ENCODE measurements at regions not wholly inside any gene's neighbourhood (a gene's known extent, or its start where the extent isn't known, plus 50 kb on each side); places are given as distances from the start of the nearest gene placed in this dataset.
A peak's percentile ranks its signal among the peaks of the same experiment; 100 is the strongest.

GRCh38 chr15:95664450-95664849 is 666.0 kb upstream of the NR2F2 start:
- Histone ChIP-seq H3K4me3 (no peak overlapping the region), H3K27me3 (no peaks in the 10 kb centered on the region), H3K36me3 (no peaks in the 10 kb centered on the region), H3K27ac (no peak overlapping the region), H3K4me1 (no peaks in the 10 kb centered on the region), H3K9me3 (replicated peaks) (no peaks in the 10 kb centered on the region)
- DNase-seq = no peak

GRCh38 chr15:95669146-95669922 is 661.2 kb upstream of the NR2F2 start:
- H3K27ac ChIP-seq = no peak overlapping the region
- no peaks in the 10 kb centered on the region for H3K36me3 ChIP-seq
- H3K4me1 ChIP-seq = no peaks in the 10 kb centered on the region
- no peak overlapping the region for H3K4me3 ChIP-seq
- no peaks in the 10 kb centered on the region for H3K9me3 ChIP-seq (replicated peaks)
- H3K27me3 ChIP-seq = no peaks in the 10 kb centered on the region
- peak in 1 of 2 experiments; percentile 19 for DNase-seq

GRCh38 chr15:95674031-95674430 is 656.5 kb upstream of the NR2F2 start:
- Histone ChIP-seq H3K36me3 (no peaks in the 10 kb centered on the region), H3K27me3 (no peaks in the 10 kb centered on the region), H3K4me1 (no peaks in the 10 kb centered on the region), H3K9me3 (replicated peaks) (no peaks in the 10 kb centered on the region), H3K27ac (no peak overlapping the region), H3K4me3 (no peak overlapping the region)
- DNase-seq = no peak

- Histone ChIP-seq H3K36me3 (no peaks in the 10 kb centered on the region), H3K27ac (no peak overlapping the region), H3K27me3 (no peaks in the 10 kb centered on the region), H3K4me3 (no peak overlapping the region), H3K9me3 (replicated peaks) (no peaks in the 10 kb centered on the region), H3K4me1 (no peaks in the 10 kb centered on the region)
- DNase-seq = no peak
Measured at GRCh38 chr15:95676500-95676899, 654.0 kb upstream of the NR2F2 start.

GRCh38 chr15:95679847-95680582 is 650.5 kb upstream of the NR2F2 start:
- no peak overlapping the region for H3K4me3 ChIP-seq
- H3K27ac ChIP-seq = no peak overlapping the region
- no peaks in the 10 kb centered on the region for H3K4me1 ChIP-seq
- H3K36me3 ChIP-seq = no peaks in the 10 kb centered on the region
- H3K27me3 ChIP-seq = no peaks in the 10 kb centered on the region
- no peaks in the 10 kb centered on the region for H3K9me3 ChIP-seq (replicated peaks)
- DNase-seq = no peak

GRCh38 chr15:95680728-95681127 is 649.8 kb upstream of the NR2F2 start:
- DNase-seq = peak in 1 of 2 experiments; percentile 8
- no peak overlapping the region for H3K27ac ChIP-seq
- no peaks in the 10 kb centered on the region for H3K27me3 ChIP-seq

GRCh38 chr15:95681836-95682544 is 648.5 kb upstream of the NR2F2 start:
- Histone ChIP-seq H3K27ac (no peak overlapping the region), H3K4me1 (no peaks in the 10 kb centered on the region), H3K4me3 (no peak overlapping the region), H3K9me3 (replicated peaks) (no peaks in the 10 kb centered on the region), H3K36me3 (no peaks in the 10 kb centered on the region), H3K27me3 (no peaks in the 10 kb centered on the region)
- no peak for DNase-seq

More at GRCh38 chr15:95680728-95681127, 649.8 kb upstream of the NR2F2 start:
- Histone ChIP-seq H3K9me3 (replicated peaks) (no peaks in the 10 kb centered on the region), H3K4me3 (no peak overlapping the region), H3K36me3 (no peaks in the 10 kb centered on the region), H3K4me1 (no peaks in the 10 kb centered on the region)

GRCh38 chr15:95684126-95684525 is 646.4 kb upstream of the NR2F2 start:
- H3K4me3 ChIP-seq = no peak overlapping the region
- H3K36me3 ChIP-seq = no peaks in the 10 kb centered on the region
- DNase-seq = no peak
- H3K9me3 ChIP-seq (replicated peaks) = no peaks in the 10 kb centered on the region
- H3K27me3 ChIP-seq = no peaks in the 10 kb centered on the region
- H3K4me1 ChIP-seq = no peaks in the 10 kb centered on the region
- no peak overlapping the region for H3K27ac ChIP-seq

- no peaks in the 10 kb centered on the region for H3K9me3 ChIP-seq (replicated peaks)
- H3K4me3 ChIP-seq = no peak overlapping the region
- DNase-seq = no peak
- no peaks in the 10 kb centered on the region for H3K4me1 ChIP-seq
- no peaks in the 10 kb centered on the region for H3K27me3 ChIP-seq
- no peak overlapping the region for H3K27ac ChIP-seq
- no peaks in the 10 kb centered on the region for H3K36me3 ChIP-seq
Measured at GRCh38 chr15:95684693-95685115, 645.8 kb upstream of the NR2F2 start.

- Histone ChIP-seq H3K36me3 (no peaks in the 10 kb centered on the region), H3K27ac (no peak overlapping the region), H3K4me1 (no peaks in the 10 kb centered on the region), H3K9me3 (replicated peaks) (no peaks in the 10 kb centered on the region), H3K27me3 (no peaks in the 10 kb centered on the region), H3K4me3 (no peak overlapping the region)
- no peak for DNase-seq
Measured at GRCh38 chr15:95687061-95687460, 643.4 kb upstream of the NR2F2 start.

GRCh38 chr15:95687686-95688085 is 642.8 kb upstream of the NR2F2 start:
- Histone ChIP-seq H3K9me3 (replicated peaks) (no peaks in the 10 kb centered on the region), H3K36me3 (no peaks in the 10 kb centered on the region), H3K4me1 (no peaks in the 10 kb centered on the region), H3K27ac (no peak overlapping the region), H3K27me3 (no peaks in the 10 kb centered on the region), H3K4me3 (no peak overlapping the region)
- DNase-seq = no peak

- H3K27me3 ChIP-seq = no peaks in the 10 kb centered on the region
- H3K4me1 ChIP-seq = no peaks in the 10 kb centered on the region
- peaks cover 13% of the 10 kb centered on the region for H3K9me3 ChIP-seq (replicated peaks)
- H3K36me3 ChIP-seq = no peaks in the 10 kb centered on the region
- no peak overlapping the region for H3K4me3 ChIP-seq
- no peak for DNase-seq
- no peak overlapping the region for H3K27ac ChIP-seq
Measured at GRCh38 chr15:95690631-95691340, 639.7 kb upstream of the NR2F2 start.

GRCh38 chr15:95693917-95694316 is 636.6 kb upstream of the NR2F2 start:
- no peak overlapping the region for H3K4me3 ChIP-seq
- H3K27ac ChIP-seq = no peak overlapping the region
- H3K27me3 ChIP-seq = no peaks in the 10 kb centered on the region
- peaks cover 6% of the 10 kb centered on the region; the same call in 1 of the 2 replicates for H3K4me1 ChIP-seq
- DNase-seq = peak in 1 of 2 experiments; percentile 17
- H3K9me3 ChIP-seq (replicated peaks) = peaks cover 13% of the 10 kb centered on the region
- H3K36me3 ChIP-seq = no peaks in the 10 kb centered on the region

GRCh38 chr15:95698230-95698629 is 632.3 kb upstream of the NR2F2 start:
- Histone ChIP-seq H3K36me3 (no peaks in the 10 kb centered on the region), H3K9me3 (replicated peaks) (peaks cover 24% of the 10 kb centered on the region), H3K4me1 (peaks cover 6% of the 10 kb centered on the region; the same call in 1 of the 2 replicates), H3K4me3 (no peak overlapping the region), H3K27ac (no peak overlapping the region; the same call in 1 of the 2 replicates), H3K27me3 (no peaks in the 10 kb centered on the region)
- DNase-seq = peak; percentile 9 to 23
